ENCODE measurements at regions not wholly inside any gene's neighbourhood (a gene's known extent, or its start where the extent isn't known, plus 50 kb on each side); places are given as distances from the start of the nearest gene placed in this dataset.

GRCh38 chr18:10032331-10033015 lies 118.7 kb downstream of the VAPA start:
- no peaks in the 10 kb centered on the region for H3K36me3 ChIP-seq (ENCODE audit: control insufficient read depth in 2 of 2, insufficient read depth in 2 of 2, low read length in 2 of 2)
- H3K9me3 ChIP-seq (ENCODE audit: control insufficient read depth in 2 of 2, low read length in 2 of 2): no peaks in the 10 kb centered on the region
- no peaks in the 10 kb centered on the region for H3K27me3 ChIP-seq (ENCODE audit: control insufficient read depth in 2 of 2, insufficient read depth in 2 of 2, low read length in 2 of 2)
- H3K27ac ChIP-seq (ENCODE audit: low read depth in 2 of 2, low read length in 2 of 2): no peak overlapping the region
- no peak overlapping the region for H3K9ac ChIP-seq (ENCODE audit: low read depth in 1 of 2, low read length in 2 of 2)
- no peaks in the 10 kb centered on the region for H3K4me1 ChIP-seq (ENCODE audit: control insufficient read depth in 2 of 2, insufficient read depth in 2 of 2, low read length in 2 of 2)
- H3K4me3 ChIP-seq (ENCODE audit: low read length in 2 of 2): peak overlapping the region in 1 of 2 donors; percentile 37

DNA sequence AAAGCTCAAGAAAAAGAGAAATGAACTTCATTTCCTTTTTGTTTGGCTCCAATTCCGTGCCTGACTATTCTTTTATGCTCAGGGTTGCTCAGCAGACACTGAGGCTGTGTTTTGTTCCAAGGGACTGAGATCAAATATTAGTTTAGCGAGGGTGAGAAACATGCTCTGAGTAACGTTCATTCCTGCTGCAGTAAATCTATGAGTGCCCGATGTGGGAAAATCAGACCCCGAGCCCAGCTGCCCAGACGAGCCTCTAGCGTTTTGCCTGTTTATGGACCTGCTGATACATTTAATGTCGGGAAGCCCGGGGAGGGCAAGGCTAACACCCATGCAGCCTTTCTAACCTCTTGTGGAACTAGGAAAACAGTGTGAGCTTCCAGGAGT lies 119.2 kb downstream of the VAPA start:
- no peak overlapping the region for H3K27ac ChIP-seq (ENCODE audit: low read depth in 2 of 2, low read length in 2 of 2)
- H3K4me3 ChIP-seq (ENCODE audit: low read length in 2 of 2): peak overlapping the region in 1 of 2 donors; percentile 37
- H3K9ac ChIP-seq (ENCODE audit: low read depth in 1 of 2, low read length in 2 of 2): no peak overlapping the region
- H3K9me3 ChIP-seq (ENCODE audit: control insufficient read depth in 2 of 2, low read length in 2 of 2): no peaks in the 10 kb centered on the region
- no peaks in the 10 kb centered on the region for H3K4me1 ChIP-seq (ENCODE audit: control insufficient read depth in 2 of 2, insufficient read depth in 2 of 2, low read length in 2 of 2)
- no peaks in the 10 kb centered on the region for H3K36me3 ChIP-seq (ENCODE audit: control insufficient read depth in 2 of 2, insufficient read depth in 2 of 2, low read length in 2 of 2)
- no peaks in the 10 kb centered on the region for H3K27me3 ChIP-seq (ENCODE audit: control insufficient read depth in 2 of 2, insufficient read depth in 2 of 2, low read length in 2 of 2)

DNA sequence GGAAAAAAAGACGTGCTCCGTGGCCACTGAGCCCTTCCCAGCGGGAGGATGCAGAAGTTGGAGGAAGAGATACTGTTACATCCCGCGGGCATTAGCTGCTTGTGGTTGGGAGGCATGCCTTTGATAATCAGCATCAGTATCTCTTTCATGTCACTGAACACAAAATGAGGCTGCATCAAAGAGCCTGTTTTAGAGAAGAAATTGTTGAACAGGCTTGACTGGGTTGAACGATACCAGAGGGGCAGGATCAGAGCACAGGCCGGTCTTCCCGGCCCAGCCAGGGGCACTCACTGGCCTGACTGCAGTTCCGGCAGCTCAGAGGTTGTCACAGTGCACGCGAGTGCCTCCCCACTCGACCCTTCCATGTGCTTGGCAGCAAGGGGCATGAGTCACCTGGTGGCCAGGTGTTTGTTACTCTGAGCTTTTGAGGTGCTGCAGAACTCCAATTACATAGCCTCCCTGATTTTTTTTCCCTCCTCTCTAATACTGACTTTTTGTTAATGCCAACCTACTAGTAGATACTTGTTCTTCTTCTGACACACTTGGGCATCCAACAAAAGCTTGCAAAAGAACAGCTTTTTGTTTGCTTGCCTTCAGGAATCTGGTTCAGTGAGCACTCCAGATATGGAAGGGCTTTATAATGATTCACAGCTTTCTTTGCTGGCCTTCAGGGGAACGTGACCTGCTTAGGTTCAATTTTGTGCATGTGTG lies 121.6 kb downstream of the VAPA start:
- no peaks in the 10 kb centered on the region for H3K4me1 ChIP-seq (ENCODE audit: control insufficient read depth in 2 of 2, insufficient read depth in 2 of 2, low read length in 2 of 2)
- no peaks in the 10 kb centered on the region for H3K36me3 ChIP-seq (ENCODE audit: control insufficient read depth in 2 of 2, insufficient read depth in 2 of 2, low read length in 2 of 2)
- H3K9ac ChIP-seq (ENCODE audit: low read depth in 1 of 2, low read length in 2 of 2): no peak overlapping the region
- no peaks in the 10 kb centered on the region for H3K9me3 ChIP-seq (ENCODE audit: control insufficient read depth in 2 of 2, low read length in 2 of 2)
- H3K27ac ChIP-seq (ENCODE audit: low read depth in 2 of 2, low read length in 2 of 2): no peak overlapping the region
- no peaks in the 10 kb centered on the region for H3K27me3 ChIP-seq (ENCODE audit: control insufficient read depth in 2 of 2, insufficient read depth in 2 of 2, low read length in 2 of 2)
- H3K4me3 ChIP-seq (ENCODE audit: low read length in 2 of 2): no peak overlapping the region

DNA sequence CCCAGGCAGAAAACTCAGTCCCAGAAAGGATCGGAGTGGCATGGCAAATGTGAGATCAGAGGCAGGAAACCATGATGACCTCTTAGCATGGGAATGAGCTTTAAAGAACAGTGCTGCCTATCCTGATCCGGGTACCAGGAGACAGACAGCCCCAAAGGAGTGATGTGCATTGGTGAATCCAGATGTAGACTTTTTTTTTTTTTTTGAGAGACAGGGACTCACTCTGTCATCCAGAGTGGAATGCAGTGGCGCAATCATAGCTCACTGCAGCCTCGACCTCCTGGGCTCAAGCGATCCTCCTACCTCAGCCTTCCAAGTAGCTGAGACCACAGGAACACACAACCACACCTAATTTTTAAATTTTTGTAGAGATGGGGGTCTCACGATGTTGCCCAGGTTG lies 122.7 kb downstream of the VAPA start:
- Histone ChIP-seq H3K9me3 (ENCODE audit: control insufficient read depth in 2 of 2, low read length in 2 of 2) (no peaks in the 10 kb centered on the region), H3K27me3 (ENCODE audit: control insufficient read depth in 2 of 2, insufficient read depth in 2 of 2, low read length in 2 of 2) (no peaks in the 10 kb centered on the region), H3K36me3 (ENCODE audit: control insufficient read depth in 2 of 2, insufficient read depth in 2 of 2, low read length in 2 of 2) (no peaks in the 10 kb centered on the region), H3K9ac (ENCODE audit: low read depth in 1 of 2, low read length in 2 of 2) (no peak overlapping the region), H3K4me1 (ENCODE audit: control insufficient read depth in 2 of 2, insufficient read depth in 2 of 2, low read length in 2 of 2) (no peaks in the 10 kb centered on the region), H3K4me3 (ENCODE audit: low read length in 2 of 2) (no peak overlapping the region), H3K27ac (ENCODE audit: low read depth in 2 of 2, low read length in 2 of 2) (no peak overlapping the region)

DNA sequence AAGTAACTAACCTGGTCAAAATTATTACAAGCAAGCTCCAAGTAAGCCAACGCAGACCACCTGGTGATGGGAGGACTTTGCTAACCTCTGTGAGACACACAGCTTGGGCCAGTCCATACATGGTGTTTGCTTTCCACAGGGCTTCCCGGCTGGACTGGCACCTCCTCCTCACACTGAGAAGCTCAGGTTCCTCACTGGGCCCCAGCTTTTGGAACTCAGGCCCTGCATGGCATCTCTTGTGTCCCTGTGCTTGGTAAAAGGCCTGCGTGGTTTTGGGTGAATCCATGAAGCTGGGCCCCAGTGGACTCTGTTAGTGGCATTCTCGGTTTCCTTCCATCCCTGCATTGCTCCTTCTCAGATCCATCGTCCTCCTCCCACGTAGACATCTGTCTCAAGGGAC lies 123.4 kb downstream of the VAPA start:
- H3K36me3 ChIP-seq (ENCODE audit: control insufficient read depth in 2 of 2, insufficient read depth in 2 of 2, low read length in 2 of 2): no peaks in the 10 kb centered on the region
- no peak overlapping the region for H3K9ac ChIP-seq (ENCODE audit: low read depth in 1 of 2, low read length in 2 of 2)
- no peaks in the 10 kb centered on the region for H3K27me3 ChIP-seq (ENCODE audit: control insufficient read depth in 2 of 2, insufficient read depth in 2 of 2, low read length in 2 of 2)
- H3K27ac ChIP-seq (ENCODE audit: low read depth in 2 of 2, low read length in 2 of 2): no peak overlapping the region
- H3K9me3 ChIP-seq (ENCODE audit: control insufficient read depth in 2 of 2, low read length in 2 of 2): no peaks in the 10 kb centered on the region
- no peaks in the 10 kb centered on the region for H3K4me1 ChIP-seq (ENCODE audit: control insufficient read depth in 2 of 2, insufficient read depth in 2 of 2, low read length in 2 of 2)
- H3K4me3 ChIP-seq (ENCODE audit: low read length in 2 of 2): no peak overlapping the region

GRCh38 chr18:10038268-10038667 lies 124.5 kb downstream of the VAPA start:
- Histone ChIP-seq H3K36me3 (ENCODE audit: control insufficient read depth in 2 of 2, insufficient read depth in 2 of 2, low read length in 2 of 2) (no peaks in the 10 kb centered on the region), H3K27me3 (ENCODE audit: control insufficient read depth in 2 of 2, insufficient read depth in 2 of 2, low read length in 2 of 2) (no peaks in the 10 kb centered on the region), H3K4me3 (ENCODE audit: low read length in 2 of 2) (no peak overlapping the region), H3K9ac (ENCODE audit: low read depth in 1 of 2, low read length in 2 of 2) (no peak overlapping the region), H3K9me3 (ENCODE audit: control insufficient read depth in 2 of 2, low read length in 2 of 2) (no peaks in the 10 kb centered on the region), H3K27ac (ENCODE audit: low read depth in 2 of 2, low read length in 2 of 2) (no peak overlapping the region), H3K4me1 (ENCODE audit: control insufficient read depth in 2 of 2, insufficient read depth in 2 of 2, low read length in 2 of 2) (no peaks in the 10 kb centered on the region)

GRCh38 chr18:10040287-10041011 lies 126.6 kb downstream of the VAPA start:
- H3K27me3 ChIP-seq (ENCODE audit: control insufficient read depth in 2 of 2, insufficient read depth in 2 of 2, low read length in 2 of 2): no peaks in the 10 kb centered on the region
- H3K4me1 ChIP-seq (ENCODE audit: control insufficient read depth in 2 of 2, insufficient read depth in 2 of 2, low read length in 2 of 2): no peaks in the 10 kb centered on the region
- H3K9ac ChIP-seq (ENCODE audit: low read depth in 1 of 2, low read length in 2 of 2): peak overlapping the region in 1 of 2 donors; percentile 7
- no peak overlapping the region for H3K4me3 ChIP-seq (ENCODE audit: low read length in 2 of 2)
- no peaks in the 10 kb centered on the region for H3K36me3 ChIP-seq (ENCODE audit: control insufficient read depth in 2 of 2, insufficient read depth in 2 of 2, low read length in 2 of 2)
- H3K27ac ChIP-seq (ENCODE audit: low read depth in 2 of 2, low read length in 2 of 2): peak overlapping the region; percentile 69 to 80
- H3K9me3 ChIP-seq (ENCODE audit: control insufficient read depth in 2 of 2, low read length in 2 of 2): no peaks in the 10 kb centered on the region

DNA sequence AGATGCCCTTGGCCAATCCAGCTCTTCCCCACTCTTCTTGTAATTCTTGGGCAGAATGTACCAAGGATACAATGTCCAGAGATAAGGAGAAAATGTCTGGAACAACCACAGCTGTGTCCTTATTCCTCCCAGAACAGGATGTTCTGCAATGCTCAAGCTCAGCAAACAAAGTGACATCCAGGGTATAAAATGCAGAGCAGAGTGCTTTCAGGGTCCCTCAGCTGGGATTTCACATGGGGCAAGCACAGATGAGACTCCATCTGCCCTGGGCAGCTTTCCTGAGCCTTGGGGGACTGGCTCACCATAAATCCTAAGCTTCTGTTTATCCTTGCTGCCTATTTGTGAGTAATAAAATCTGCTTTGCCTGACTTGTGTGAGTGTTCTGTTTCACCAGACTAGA lies 127.4 kb downstream of the VAPA start:
- no peaks in the 10 kb centered on the region for H3K27me3 ChIP-seq (ENCODE audit: control insufficient read depth in 2 of 2, insufficient read depth in 2 of 2, low read length in 2 of 2)
- H3K9me3 ChIP-seq (ENCODE audit: control insufficient read depth in 2 of 2, low read length in 2 of 2): no peaks in the 10 kb centered on the region
- H3K4me3 ChIP-seq (ENCODE audit: low read length in 2 of 2): no peak overlapping the region
- peak overlapping the region; percentile 69 to 80 for H3K27ac ChIP-seq (ENCODE audit: low read depth in 2 of 2, low read length in 2 of 2)
- peak overlapping the region in 1 of 2 donors; percentile 7 for H3K9ac ChIP-seq (ENCODE audit: low read depth in 1 of 2, low read length in 2 of 2)
- H3K4me1 ChIP-seq (ENCODE audit: control insufficient read depth in 2 of 2, insufficient read depth in 2 of 2, low read length in 2 of 2): no peaks in the 10 kb centered on the region
- H3K36me3 ChIP-seq (ENCODE audit: control insufficient read depth in 2 of 2, insufficient read depth in 2 of 2, low read length in 2 of 2): no peaks in the 10 kb centered on the region

- no peaks in the 10 kb centered on the region for H3K4me1 ChIP-seq (ENCODE audit: control insufficient read depth in 2 of 2, insufficient read depth in 2 of 2, low read length in 2 of 2)
- peak overlapping the region in 1 of 2 donors; percentile 38 for H3K27ac ChIP-seq (ENCODE audit: low read depth in 2 of 2, low read length in 2 of 2)
Observed at GRCh38 chr18:10042492-10042891, 128.7 kb downstream of the VAPA start.

GRCh38 chr18:10044054-10044453 lies 130.2 kb downstream of the VAPA start:
- H3K9ac ChIP-seq (ENCODE audit: low read depth in 1 of 2, low read length in 2 of 2): no peak overlapping the region
- no peak overlapping the region for H3K27ac ChIP-seq (ENCODE audit: low read depth in 2 of 2, low read length in 2 of 2)
- H3K4me3 ChIP-seq (ENCODE audit: low read length in 2 of 2): no peak overlapping the region
- no peaks in the 10 kb centered on the region for H3K36me3 ChIP-seq (ENCODE audit: control insufficient read depth in 2 of 2, insufficient read depth in 2 of 2, low read length in 2 of 2)
- H3K27me3 ChIP-seq (ENCODE audit: control insufficient read depth in 2 of 2, insufficient read depth in 2 of 2, low read length in 2 of 2): no peaks in the 10 kb centered on the region
- no peaks in the 10 kb centered on the region for H3K9me3 ChIP-seq (ENCODE audit: control insufficient read depth in 2 of 2, low read length in 2 of 2)
- no peaks in the 10 kb centered on the region for H3K4me1 ChIP-seq (ENCODE audit: control insufficient read depth in 2 of 2, insufficient read depth in 2 of 2, low read length in 2 of 2)

More at GRCh38 chr18:10042492-10042891, 128.7 kb downstream of the VAPA start:
- Histone ChIP-seq H3K9me3 (ENCODE audit: control insufficient read depth in 2 of 2, low read length in 2 of 2) (no peaks in the 10 kb centered on the region), H3K36me3 (ENCODE audit: control insufficient read depth in 2 of 2, insufficient read depth in 2 of 2, low read length in 2 of 2) (no peaks in the 10 kb centered on the region), H3K9ac (ENCODE audit: low read depth in 1 of 2, low read length in 2 of 2) (no peak overlapping the region), H3K4me3 (ENCODE audit: low read length in 2 of 2) (no peak overlapping the region), H3K27me3 (ENCODE audit: control insufficient read depth in 2 of 2, insufficient read depth in 2 of 2, low read length in 2 of 2) (no peaks in the 10 kb centered on the region)
